Suprapubic skin (tissue), 4 donors: ENCODE measurements at regions not wholly inside any gene's neighbourhood (a gene's known extent, or its start where the extent isn't known, plus 50 kb on each side); places are given as distances from the start of the nearest gene placed in this dataset.

ENCODE experiments used
- CTCF ChIP-seq, 2 donors: fragments of 200-600 bp in 1 of 2; fragments of 450-650 bp in 1 of 2; sonication (generic) in 1 of 2; IDR thresholded peaks; one replicate each; pipeline ENCODE4 v1.5.1; 2016 to 2019; ENCODE audit warnings: antibody characterized with exemption in 2 of 2, mild to moderate bottlenecking in 1 of 2, moderate library complexity in 1 of 2
- POLR2A ChIP-seq, 2 donors: fragments of 450-650 bp; IDR thresholded peaks; one replicate each; pipeline ENCODE4 v1.6.1; 2017; ENCODE audit warnings: antibody characterized with exemption in 2 of 2, mild to moderate bottlenecking in 2 of 2, moderate library complexity in 2 of 2
- POLR2AphosphoS5 ChIP-seq, 3 donors: sonication (generic); formaldehyde crosslinking; IDR thresholded peaks; one replicate each; pipeline ENCODE4 v1.6.1; 2017; ENCODE audit warnings: antibody characterized with exemption in 3 of 3

DNA sequence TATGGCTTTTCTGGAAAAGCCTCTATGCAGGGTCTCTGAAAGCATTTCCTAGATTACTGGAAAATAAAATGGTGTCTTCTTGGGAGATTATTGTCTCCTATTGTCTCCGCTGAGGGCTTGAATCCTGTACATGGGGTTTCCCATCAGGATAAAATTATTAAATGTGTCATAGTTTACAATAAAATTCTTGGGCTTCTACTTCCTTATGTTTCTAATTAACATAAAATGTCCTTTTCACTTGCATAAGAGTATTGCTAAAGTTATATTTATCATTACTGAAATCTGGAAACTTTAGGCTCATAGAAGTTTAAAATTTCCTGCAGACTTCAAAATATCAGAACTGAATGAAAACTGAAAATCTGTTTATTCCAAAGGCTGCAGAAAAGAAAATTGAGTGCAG lies 595.5 kb upstream of the AGTR1 start:
- TF ChIP-seq POLR2AphosphoS5 (IDR thresholded peaks at IDR 0.05) (no peak), POLR2A (IDR thresholded peaks at IDR 0.05) (no peak), CTCF (IDR thresholded peaks at IDR 0.05) (no peak)
